Fibroblast of skin of scalp (primary cell): ENCODE measurements at regions not wholly inside any gene's neighbourhood (a gene's known extent, or its start where the extent isn't known, plus 50 kb on each side); places are given as distances from the start of the nearest gene placed in this dataset.
A peak's percentile ranks its signal among the peaks of the same experiment; 100 is the strongest.
"Not testable (repeated sequence)": the region's sequence is repeated elsewhere in the genome, so short reads cannot be mapped to it uniquely, and the experiment has no call there.

Experiments
- DNase-seq: peaks from one replicate; pipeline ENCODE4 v3.0.0-alpha.2; 2013

DNA sequence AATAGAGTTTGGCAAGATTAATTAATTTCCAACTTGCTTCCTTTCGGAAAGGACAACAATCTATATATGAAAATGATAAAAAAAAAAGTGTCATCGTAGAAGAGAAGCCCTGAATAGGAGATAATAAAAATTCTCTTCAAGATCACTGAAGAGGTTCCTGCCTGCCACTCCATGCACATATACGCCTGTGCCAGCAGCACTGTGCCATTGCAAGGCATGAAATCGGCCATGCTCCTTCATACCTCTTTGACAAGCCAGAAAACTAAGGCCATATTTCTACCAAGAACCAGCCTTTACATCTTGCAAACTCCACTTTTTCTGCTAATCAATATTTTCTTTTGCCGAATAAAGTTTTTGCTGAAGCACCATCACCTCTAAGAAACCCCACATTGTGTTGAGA is 365.5 kb downstream of the CXXC4 start:
- DNase-seq, result no peak

DNA sequence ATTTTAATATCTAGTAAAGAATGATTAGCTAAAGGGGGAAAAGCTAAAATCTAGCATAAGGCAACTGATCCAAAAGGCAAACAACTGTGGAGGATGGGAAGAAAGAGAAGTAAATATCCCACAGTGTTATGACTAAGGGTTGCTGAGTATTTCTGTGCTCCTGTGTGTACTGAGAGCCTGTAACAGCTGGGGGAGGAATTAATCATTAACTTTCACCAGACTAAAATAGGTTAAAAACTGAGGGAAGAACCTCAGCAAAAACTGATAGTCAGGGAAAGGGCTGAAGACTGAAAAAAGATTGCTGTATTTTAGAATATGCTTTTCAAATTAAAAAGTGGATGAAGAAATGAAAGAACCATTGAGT is 365.9 kb downstream of the CXXC4 start:
- no peak for DNase-seq

GRCh38 chr4:104128031-104128849 is 366.5 kb downstream of the CXXC4 start:
- no peak for DNase-seq

DNA sequence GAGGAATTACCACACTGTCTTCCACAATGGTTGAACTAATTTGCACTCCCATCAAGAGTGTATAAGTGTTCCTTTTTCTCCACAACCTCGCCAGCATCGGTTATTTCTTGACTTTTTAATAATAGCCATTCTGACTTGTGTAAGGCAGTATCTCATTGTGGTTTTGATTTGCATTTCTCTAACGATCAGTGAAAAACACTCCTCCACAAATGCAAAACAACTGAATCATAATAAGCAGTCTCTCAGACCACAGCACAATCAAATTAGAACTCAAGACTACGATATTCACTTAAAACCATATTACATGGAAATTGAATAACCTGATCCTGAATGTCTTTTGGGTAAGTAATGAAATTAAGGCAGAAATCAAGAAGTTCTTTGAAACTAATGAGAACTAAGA is 371.7 kb downstream of the CXXC4 start:
- no peak for DNase-seq

- no peak for DNase-seq
These were observed 376.9 kb downstream of the CXXC4 start for GRCh38 chr4:104117776-104118175.

GRCh38 chr4:104113850-104114249 is 380.8 kb downstream of the CXXC4 start:
- no peak for DNase-seq

GRCh38 chr4:104099141-104099540 is 379.4 kb upstream of the TACR3 start:
- no peak for DNase-seq

- no peak for DNase-seq
These were observed 373.5 kb upstream of the TACR3 start for GRCh38 chr4:104093247-104093646.

DNA sequence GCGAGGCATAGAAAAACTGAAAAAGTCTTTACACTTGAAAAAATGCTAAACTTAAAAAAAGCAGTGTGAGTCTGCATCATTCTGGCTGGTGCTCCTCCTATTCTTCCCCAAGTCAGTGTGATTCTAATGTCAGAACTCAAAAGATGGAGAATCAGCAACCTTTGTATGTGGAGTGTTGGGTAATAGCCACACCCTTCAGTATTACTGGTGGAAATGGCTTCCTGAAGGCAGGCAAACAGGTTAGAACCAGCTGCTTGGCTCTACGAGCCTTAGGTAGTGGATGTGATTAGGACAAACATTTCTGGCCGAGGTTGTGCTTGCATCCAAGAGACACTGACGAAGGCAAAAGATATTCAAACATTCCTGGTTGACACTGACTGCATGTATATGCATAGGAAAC is 353.4 kb upstream of the TACR3 start:
- no peak for DNase-seq

- no peak for DNase-seq
These were observed 346.7 kb upstream of the TACR3 start for GRCh38 chr4:104066533-104066932.

DNA sequence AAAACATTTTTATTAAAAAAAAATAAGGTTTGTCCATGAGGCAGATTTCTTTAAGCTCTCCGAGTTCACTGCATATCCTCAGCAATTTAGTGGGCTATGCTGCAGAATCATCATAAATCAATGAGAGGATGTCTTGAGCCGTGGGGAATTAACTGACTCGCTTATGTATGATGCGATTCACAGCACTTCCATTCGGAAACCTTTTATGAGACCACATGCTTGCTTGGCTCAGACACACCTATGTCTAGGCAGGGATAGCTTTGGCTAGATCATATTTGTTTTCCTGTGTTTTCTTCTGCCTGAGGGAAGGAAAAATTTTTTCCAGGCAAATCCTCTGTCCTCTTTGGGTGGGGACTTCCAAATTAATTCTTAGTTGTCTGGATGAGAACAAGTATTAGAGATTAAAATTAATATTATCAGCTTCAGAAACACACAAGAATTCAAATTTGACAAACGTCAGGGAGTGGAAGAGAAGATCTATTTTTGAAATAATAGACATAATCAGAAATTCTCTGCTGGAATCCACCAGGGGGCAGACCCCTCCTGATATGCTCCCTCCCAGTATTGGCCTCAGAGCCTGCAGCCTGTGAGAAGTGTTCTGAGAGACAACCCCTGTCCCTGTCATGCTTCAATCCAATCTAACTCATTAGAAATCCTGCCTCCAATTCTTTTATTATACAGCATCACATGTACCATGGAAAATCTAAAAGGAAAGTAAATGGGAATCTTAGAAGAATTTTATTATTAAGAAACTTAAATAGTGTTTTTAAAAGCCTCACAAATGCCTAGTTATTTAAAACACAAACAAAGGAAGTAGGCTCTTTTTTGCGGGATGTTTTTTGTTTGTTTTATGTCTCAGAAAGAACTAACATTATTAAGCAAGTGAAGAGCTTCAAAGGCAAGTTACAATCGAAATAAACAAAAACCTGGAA is 345.1 kb upstream of the TACR3 start:
- peak; percentile 10 for DNase-seq

DNA sequence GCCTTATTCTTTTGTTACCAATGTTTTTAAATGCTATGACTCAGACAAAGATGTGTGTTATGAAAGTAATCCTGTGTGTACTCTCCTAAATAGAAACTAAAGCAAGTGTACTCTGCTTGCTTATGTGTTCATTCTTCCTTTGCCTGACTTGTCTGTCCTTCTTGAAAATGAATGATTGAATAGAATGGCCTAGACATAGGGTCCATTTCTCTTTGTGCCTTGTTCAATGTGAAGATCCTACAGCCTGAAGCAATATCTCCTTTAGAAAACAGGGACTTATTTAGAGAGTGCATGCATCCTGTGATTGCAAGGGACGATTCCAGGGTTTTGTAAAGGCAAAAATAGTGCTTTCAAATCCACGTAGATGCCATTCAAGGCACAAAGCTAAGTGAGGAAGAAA is 343.6 kb upstream of the TACR3 start:
- DNase-seq, result no peak

GRCh38 chr4:104044369-104044768 is 324.6 kb upstream of the TACR3 start:
- DNase-seq, result no peak

DNA sequence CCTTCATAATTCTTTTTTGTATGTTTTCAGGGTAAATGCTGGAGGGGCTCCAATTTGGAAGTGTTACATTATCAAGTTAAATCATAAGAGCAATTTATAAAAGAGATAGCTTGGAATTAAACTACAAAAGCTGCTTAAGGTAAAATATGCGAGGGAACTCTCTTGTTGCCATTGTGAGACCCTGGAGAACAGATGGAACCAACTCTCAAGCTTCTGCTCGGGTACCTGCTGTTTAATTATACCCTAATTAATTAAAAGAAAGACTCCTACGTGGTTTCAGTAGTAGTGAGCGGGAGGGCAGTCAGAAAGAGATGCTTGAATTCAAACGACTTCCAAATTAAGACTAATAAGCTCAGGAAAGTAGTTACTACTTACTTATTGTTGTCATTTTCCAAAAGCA is 313.1 kb upstream of the TACR3 start:
- DNase-seq, result no peak

DNA sequence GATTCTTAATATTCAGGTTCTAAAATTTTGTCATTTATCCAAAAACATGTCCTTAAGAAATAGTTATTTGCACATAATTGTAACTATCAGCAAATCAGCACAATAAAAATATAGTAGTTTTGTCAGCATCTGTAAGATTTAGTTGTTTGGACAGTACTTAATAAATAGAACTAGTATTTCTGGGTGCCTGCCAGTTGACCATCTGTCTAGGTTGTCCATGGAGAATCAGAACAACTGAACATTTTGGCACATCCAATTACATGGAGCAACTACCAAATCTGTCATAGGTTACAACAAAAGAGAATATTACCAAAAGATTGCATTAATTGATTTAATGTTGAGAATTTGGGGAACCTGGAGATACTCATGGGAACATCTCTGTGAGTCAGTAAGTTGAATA is 305.5 kb upstream of the TACR3 start:
- DNase-seq, result no peak

GRCh38 chr4:104022831-104023230 is 303.0 kb upstream of the TACR3 start:
- DNase-seq, result no peak

DNA sequence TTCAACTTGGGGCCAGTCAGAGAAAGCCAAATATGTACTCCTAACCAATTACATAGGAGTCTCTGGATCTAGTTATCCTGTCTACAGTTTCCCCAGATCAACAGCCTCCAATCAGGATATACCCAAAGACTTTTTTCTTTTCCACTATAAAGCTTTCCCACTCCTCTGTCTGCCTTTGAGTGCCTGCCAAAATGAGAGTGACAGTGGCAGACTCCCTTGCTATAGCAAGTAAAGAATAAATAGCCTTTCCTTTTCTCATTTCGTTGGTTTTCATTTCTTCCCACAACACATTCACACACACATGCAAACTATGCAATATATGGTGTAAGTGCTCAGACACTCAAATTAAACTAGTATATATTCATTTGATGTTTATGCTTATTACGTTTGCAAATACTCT is 302.4 kb upstream of the TACR3 start:
- DNase-seq, result no peak

- no peak for DNase-seq
These were observed 300.9 kb upstream of the TACR3 start for GRCh38 chr4:104020641-104021040.

DNA sequence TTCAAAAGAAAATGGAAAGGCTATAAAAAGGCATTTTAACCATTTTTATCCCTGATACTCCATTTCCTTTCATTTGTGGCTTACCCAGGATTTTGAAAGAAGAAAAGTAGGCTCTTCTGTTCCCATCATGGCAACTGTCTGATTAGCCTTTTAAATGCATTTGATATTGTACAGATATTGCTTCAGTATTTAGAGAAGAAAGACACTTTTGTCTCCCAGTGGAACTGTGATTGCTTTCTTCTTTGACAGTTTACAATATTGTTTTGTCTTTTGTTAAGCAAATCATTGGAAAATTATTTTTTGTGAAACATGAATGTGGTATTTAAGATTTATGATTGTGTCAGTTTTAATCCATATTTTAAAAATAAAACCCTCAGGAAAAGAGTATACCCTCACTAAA is 297.4 kb upstream of the TACR3 start:
- DNase-seq, result no peak

DNA sequence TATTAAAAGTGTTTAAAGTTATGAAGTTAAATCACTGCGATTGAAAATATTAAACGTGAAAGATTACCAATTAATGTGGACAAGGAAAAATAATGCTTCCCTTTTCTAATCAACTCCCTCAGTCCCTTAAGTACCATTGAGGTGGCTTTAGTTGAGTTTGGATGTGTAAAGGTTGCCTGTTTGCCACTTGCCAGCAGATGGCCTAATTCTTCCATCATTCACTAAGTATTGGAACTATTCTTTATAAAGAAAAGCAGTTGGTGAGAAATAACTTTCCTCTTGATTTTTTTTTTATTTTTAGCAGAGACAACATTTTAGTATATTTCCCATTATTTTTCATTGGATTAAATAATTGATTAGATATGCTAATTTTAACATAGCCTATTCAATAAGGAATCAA is 295.9 kb upstream of the TACR3 start:
- DNase-seq, result no peak

DNA sequence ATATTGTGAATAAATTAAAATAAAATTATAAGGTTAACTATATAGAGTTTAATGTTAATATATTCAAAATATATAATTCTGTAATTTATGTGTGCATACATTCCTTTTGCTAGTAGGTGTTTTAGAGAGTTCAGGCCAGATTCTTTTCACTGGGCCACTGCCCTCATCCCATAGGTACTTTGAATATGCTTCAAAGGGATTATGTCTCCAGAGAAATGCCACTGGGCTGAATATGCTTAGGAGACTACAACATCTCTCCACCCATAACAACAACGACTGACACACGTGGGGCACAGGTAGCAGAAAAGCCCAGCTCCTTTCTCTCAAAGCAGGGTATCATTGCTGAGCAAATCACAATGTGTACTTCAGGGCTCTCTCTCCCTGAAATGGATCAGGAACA is 290.9 kb upstream of the TACR3 start:
- no peak for DNase-seq

GRCh38 chr4:104002318-104002717 is 282.5 kb upstream of the TACR3 start:
- not testable (repeated sequence) for DNase-seq

- no peak for DNase-seq
These were observed 279.0 kb upstream of the TACR3 start for GRCh38 chr4:103998756-103999155.

- DNase-seq, result peak; percentile 79
These were observed 276.9 kb upstream of the TACR3 start for GRCh38 chr4:103996637-103997036.
